H9 (cell line): ENCODE measurements at regions not wholly inside any gene's neighbourhood (a gene's known extent, or its start where the extent isn't known, plus 50 kb on each side); places are given as distances from the start of the nearest gene placed in this dataset.

Experiments used
- DNase-seq: peaks from one replicate; pipeline ENCODE4 v3.0.0-alpha.2; 2017
- H2AFZ ChIP-seq: one replicate; pipeline ENCODE4 v1.6.1; 2013; ENCODE audit warnings: mild to moderate bottlenecking, low read length, control low read depth, moderate library complexity
- H2AK5ac ChIP-seq: 2 replicates; pipeline ENCODE4 v1.6.1; 2013; ENCODE audit warnings: low read length, control low read depth, mixed read lengths; ENCODE audit not compliant: insufficient read length
- H2BK120ac ChIP-seq: one replicate; pipeline ENCODE4 v1.6.1; 2013; ENCODE audit warnings: low read depth, mild to moderate bottlenecking, low read length, control low read depth, inconsistent platforms; ENCODE audit not compliant: poor library complexity, severe bottlenecking
- H2BK12ac ChIP-seq: 2 replicates; pipeline ENCODE4 v1.6.1; 2013; ENCODE audit warnings: low read length, control low read depth, mixed read lengths, low read depth; ENCODE audit not compliant: insufficient read length
- H2BK15ac ChIP-seq: 2 replicates; pipeline ENCODE4 v1.6.1; 2013; ENCODE audit warnings: low read depth, low read length, control low read depth
- H2BK20ac ChIP-seq: one replicate; pipeline ENCODE4 v1.6.1; 2013; ENCODE audit warnings: low read depth, mild to moderate bottlenecking, low read length, control low read depth, inconsistent platforms; ENCODE audit not compliant: poor library complexity, severe bottlenecking
- H2BK5ac ChIP-seq: 2 replicates; pipeline ENCODE4 v1.6.1; 2013; ENCODE audit warnings: low read length, control low read depth, mixed read lengths; ENCODE audit not compliant: insufficient read length
- H3K14ac ChIP-seq: 2 replicates; pipeline ENCODE4 v1.6.1; 2013; ENCODE audit warnings: low read length, control low read depth; ENCODE audit not compliant: insufficient read depth
- H3K18ac ChIP-seq: 2 replicates; pipeline ENCODE4 v1.6.1; 2013; ENCODE audit warnings: low read depth, mild to moderate bottlenecking, mixed read lengths, low read length, control low read depth; ENCODE audit not compliant: insufficient read length
- H3K23ac ChIP-seq: 2 replicates; pipeline ENCODE4 v1.6.1; 2013; ENCODE audit warnings: low read length, control low read depth, mixed read lengths, low read depth; ENCODE audit not compliant: insufficient read length
- H3K23me2 ChIP-seq: 2 replicates; pipeline ENCODE4 v1.6.1; 2013; ENCODE audit warnings: low read depth, mild to moderate bottlenecking, mixed read lengths, low read length, control low read depth; ENCODE audit not compliant: insufficient read length, poor library complexity, severe bottlenecking
- H3K27ac ChIP-seq: 2 replicates; pipeline ENCODE4 v1.5.1; 2013; ENCODE audit warnings: low read length, control low read depth, mixed read lengths, low read depth; ENCODE audit not compliant: insufficient read length
- H3K27me3 ChIP-seq: 2 replicates; pipeline ENCODE4 v1.6.1; 2013; ENCODE audit warnings: low read length, control low read depth, inconsistent platforms; ENCODE audit not compliant: insufficient read depth
- H3K4ac ChIP-seq: 2 replicates; pipeline ENCODE4 v1.6.1; 2013; ENCODE audit warnings: low read depth, mild to moderate bottlenecking, control low read depth, inconsistent platforms, low read length, moderate library complexity
- H3K4me1 ChIP-seq: 2 replicates; pipeline ENCODE4 v1.6.1; 2013; ENCODE audit warnings: low read length, control low read depth, inconsistent platforms; ENCODE audit not compliant: insufficient read depth
- H3K4me2 ChIP-seq: 2 replicates; pipeline ENCODE4 v1.6.1; 2013; ENCODE audit warnings: low read length, control low read depth, mixed read lengths; ENCODE audit not compliant: insufficient read length, insufficient read depth
- H3K56ac ChIP-seq: 2 replicates; pipeline ENCODE4 v1.6.1; 2013; ENCODE audit warnings: low read depth, mild to moderate bottlenecking, mixed read lengths, low read length, control low read depth; ENCODE audit not compliant: insufficient read length
- H3K79me1 ChIP-seq: 2 replicates; pipeline ENCODE4 v1.6.1; 2013; ENCODE audit warnings: low read depth, mild to moderate bottlenecking, moderate library complexity, low read length, control low read depth, inconsistent platforms; ENCODE audit not compliant: insufficient read depth, poor library complexity, severe bottlenecking
- H3K79me2 ChIP-seq: 2 replicates; pipeline ENCODE4 v1.6.1; 2013; ENCODE audit warnings: low read length, control low read depth, inconsistent platforms; ENCODE audit not compliant: insufficient read depth
- H3K9ac ChIP-seq: 2 replicates; pipeline ENCODE4 v1.6.1; 2013; ENCODE audit warnings: low read length, control low read depth, mixed read lengths; ENCODE audit not compliant: insufficient read length; ENCODE audit errors: extremely low read depth
- H3K9me3 ChIP-seq: one replicate; pipeline ENCODE4 v1.6.1; 2013; ENCODE audit warnings: low read depth, low read length, inconsistent platforms; ENCODE audit not compliant: control insufficient read depth
- H3T11ph ChIP-seq: one replicate; pipeline ENCODE4 v1.6.1; 2013; ENCODE audit warnings: mild to moderate bottlenecking, low read length, control low read depth, inconsistent platforms
- H4K20me1 ChIP-seq: one replicate; pipeline ENCODE4 v1.6.1; 2013; ENCODE audit not compliant: control insufficient read depth, insufficient read length, insufficient read depth
- H4K5ac ChIP-seq: 2 replicates; pipeline ENCODE4 v1.6.1; 2013; ENCODE audit warnings: low read depth, mild to moderate bottlenecking, mixed read lengths, low read length, control low read depth; ENCODE audit not compliant: insufficient read length
- H4K8ac ChIP-seq: replicated peaks from 2 replicates; pipeline ENCODE4 v1.6.1; 2013; ENCODE audit warnings: low read length, control low read depth, mixed read lengths, low read depth; ENCODE audit not compliant: insufficient read length
- H4K91ac ChIP-seq: 2 replicates; pipeline ENCODE4 v1.6.1; 2013; ENCODE audit warnings: low read depth, mild to moderate bottlenecking, moderate library complexity, mixed read lengths, low read length, control low read depth; ENCODE audit not compliant: insufficient read length
- H3K27ac Mint-ChIP-seq, 3 experiments: 2 replicates in 2 of 3; 3 replicates in 1 of 3; pipeline ENCODE4 v1.8.0; 2020 to 2021; ENCODE audit warnings: mixed read lengths in 3 of 3, mild to moderate bottlenecking in 1 of 3, moderate library complexity in 1 of 3
- H3K27me3 Mint-ChIP-seq: 2 replicates; pipeline ENCODE4 v1.8.0; 2021; ENCODE audit warnings: low read depth, mild to moderate bottlenecking, moderate library complexity, mixed read lengths
- H3K36me3 Mint-ChIP-seq, 3 experiments: 2 replicates in 2 of 3; 3 replicates in 1 of 3; pipeline ENCODE4 v1.8.0; 2020 to 2021; ENCODE audit warnings: low read depth in 3 of 3, mixed read lengths in 3 of 3; ENCODE audit not compliant: insufficient read depth in 1 of 3
- H3K4me1 Mint-ChIP-seq, 2 experiments: 2 replicates each; pipeline ENCODE4 v1.8.0; 2020; ENCODE audit warnings: mixed read lengths in 2 of 2
- H3K4me3 Mint-ChIP-seq, 2 experiments: 2 replicates in 1 of 2; 3 replicates in 1 of 2; pipeline ENCODE4 v1.8.0; 2020 to 2021; ENCODE audit warnings: mild to moderate bottlenecking in 2 of 2, mixed read lengths in 2 of 2, moderate library complexity in 1 of 2
- H3K9me3 Mint-ChIP-seq, 2 experiments: 2 replicates in 1 of 2; 3 replicates in 1 of 2; pipeline ENCODE4 v1.8.0; 2020; ENCODE audit warnings: mild to moderate bottlenecking in 2 of 2, mixed read lengths in 2 of 2, moderate library complexity in 1 of 2
- CTCF ChIP-seq: fragments of 200-600 bp; sonication (generic); conservative IDR thresholded peaks from 3 replicates; pipeline ENCODE4 v1.8.0; 2021; ENCODE audit warnings: antibody characterized with exemption, mild to moderate bottlenecking
- WGBS: extraction: QIAGEN DNeasy Blood & Tissue Kit; methylation state at CpG from one replicate; pipeline ENCODE4 v1.1.7; 2013; ENCODE audit warnings: missing lambda C conversion rate, low lambda C conversion rate, mixed read lengths; ENCODE audit not compliant: insufficient read length; ENCODE audit errors: extremely low coverage; 5-methylcytosine and 5-hydroxymethylcytosine counted together

DNA sequence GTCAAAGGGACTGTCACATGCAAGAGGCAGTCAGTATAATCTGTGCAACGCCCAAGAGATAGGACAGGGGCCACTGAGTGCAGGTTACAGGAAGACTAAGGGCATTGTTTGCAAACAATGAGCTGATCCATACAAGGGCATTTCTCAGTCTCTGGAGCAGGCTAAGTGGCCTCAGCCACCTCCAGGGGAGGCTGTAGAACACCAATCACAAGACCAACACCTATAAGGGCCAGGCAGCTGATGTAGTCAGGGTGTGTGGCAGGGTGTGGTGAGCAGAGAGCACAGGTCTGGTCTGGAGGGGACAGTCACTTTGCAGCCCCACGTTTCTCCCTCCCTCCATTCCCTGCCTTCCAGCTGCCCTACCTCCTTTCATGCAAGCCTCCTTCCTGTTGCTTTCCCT, 83.2 kb upstream of the ADRA1B start:
- H3K79me1 ChIP-seq: no peaks in the 10 kb centered on the region
- H3K9me3 ChIP-seq: no peaks in the 10 kb centered on the region
- peaks cover 4% of the 10 kb centered on the region; the same call in 1 of the 2 replicates for H3K27me3 Mint-ChIP-seq
- H3K4ac ChIP-seq: no peak overlapping the region
- no peak overlapping the region for H3K56ac ChIP-seq
- H3K4me1 Mint-ChIP-seq: no peaks in the 10 kb centered on the region
- no peak overlapping the region for H3K23ac ChIP-seq
- H3K36me3 Mint-ChIP-seq: no peaks in the 10 kb centered on the region
- no peak for DNase-seq
- no peaks in the 10 kb centered on the region for H4K20me1 ChIP-seq
- no peak overlapping the region for H2BK12ac ChIP-seq
- H3K9ac ChIP-seq: no peak overlapping the region
- no peak overlapping the region for H3K4me2 ChIP-seq
- H4K8ac ChIP-seq: no peak overlapping the region
- WGBS: no CpG with 5 or more reads among the region's 2 CpGs
- no peak overlapping the region for H2BK20ac ChIP-seq
- no peaks in the 10 kb centered on the region for H3K27me3 ChIP-seq
- 0 out of 3 replicates have a peak, but pooled peaks have one; percentile 25 for TF ChIP-seq CTCF
- no peak overlapping the region for H3K18ac ChIP-seq
- H4K5ac ChIP-seq: no peak overlapping the region
- no peaks in the 10 kb centered on the region for H3K4me1 ChIP-seq
- no peak overlapping the region for H2BK120ac ChIP-seq
- H3T11ph ChIP-seq: no peak overlapping the region
- no peak overlapping the region for H2AK5ac ChIP-seq
- no peak overlapping the region for H3K27ac ChIP-seq
- no peaks in the 10 kb centered on the region for H3K79me2 ChIP-seq
- H3K23me2 ChIP-seq: no peaks in the 10 kb centered on the region
- H3K4me3 Mint-ChIP-seq: no peak overlapping the region
- H2AFZ ChIP-seq: no peak overlapping the region
- no peak overlapping the region for H3K27ac Mint-ChIP-seq
- H4K91ac ChIP-seq: no peak overlapping the region
- H3K9me3 Mint-ChIP-seq: no peaks in the 10 kb centered on the region
- no peak overlapping the region for H3K14ac ChIP-seq
- H2BK5ac ChIP-seq: no peak overlapping the region
- H2BK15ac ChIP-seq: no peak overlapping the region
